OCI-LY7 (cell line): ENCODE measurements at regions not wholly inside any gene's neighbourhood (a gene's known extent, or its start where the extent isn't known, plus 50 kb on each side); places are given as distances from the start of the nearest gene placed in this dataset.

Experiments
- BruUV-seq: library from RNA; stranded (reverse); fragments of 400-500 nt; replicated peaks from 2 replicates; lab custom pipeline; 2021; lab: Mats Ljungman, UMichigan
- CTCF ChIA-PET: fragments of 300-600 bp; sonication (Branson Sonifier 250); formaldehyde crosslinking; loops from one replicate; lab custom pipeline; 2022; ENCODE audit warnings: antibody characterized with exemption; ENCODE audit not compliant: unreplicated experiment; lab: Charles Lee
- POLR2A ChIA-PET: fragments of 300-600 bp; sonication (Branson Sonifier 250); formaldehyde crosslinking; loops from one replicate; lab custom pipeline; 2022; ENCODE audit warnings: antibody characterized with exemption; lab: Charles Lee
- DNase-seq: peaks from one replicate; pipeline ENCODE4 v3.0.0-alpha.2; 2015; ENCODE audit warnings: low spot score
- H2AFZ ChIP-seq: fragments of 200-600 bp; sonication (generic), shearing (Covaris generic); 2 replicates; pipeline ENCODE4 v1.6.1; 2014; ENCODE audit warnings: mild to moderate bottlenecking, antibody characterized with exemption, low read length, moderate library complexity
- H3K27ac ChIP-seq: fragments of 200-600 bp; sonication (generic); 2 replicates; pipeline ENCODE4 v1.5.1; 2014; ENCODE audit warnings: mixed run types, low read depth, mild to moderate bottlenecking, moderate library complexity, low read length, inconsistent platforms; ENCODE audit not compliant: poor library complexity, severe bottlenecking
- H3K36me3 ChIP-seq: fragments of 200-600 bp; sonication (generic); 2 replicates; pipeline ENCODE4 v1.6.1; 2014; ENCODE audit warnings: mild to moderate bottlenecking, antibody characterized with exemption, low read length, moderate library complexity, mixed read lengths; ENCODE audit not compliant: insufficient read depth
- H3K4me1 ChIP-seq: fragments of 200-600 bp; sonication (generic); 2 replicates; pipeline ENCODE4 v1.5.1; 2014; ENCODE audit warnings: mild to moderate bottlenecking, low read length; ENCODE audit not compliant: insufficient read depth, poor library complexity, severe bottlenecking
- H3K4me2 ChIP-seq: fragments of 200-600 bp; sonication (generic); 2 replicates; pipeline ENCODE4 v1.6.1; 2014; ENCODE audit warnings: mild to moderate bottlenecking, low read length
- H3K4me3 ChIP-seq: fragments of 200-600 bp; sonication (generic); 2 replicates; pipeline ENCODE4 v1.5.1; 2014; ENCODE audit warnings: mild to moderate bottlenecking, low read depth, low read length; ENCODE audit not compliant: poor library complexity, severe bottlenecking
- H3K79me2 ChIP-seq: fragments of 200-600 bp; sonication (generic); 2 replicates; pipeline ENCODE4 v1.6.1; 2016; ENCODE audit warnings: low read depth, mild to moderate bottlenecking, low read length, moderate library complexity, mixed read lengths; ENCODE audit not compliant: insufficient read depth
- H3K9me2 ChIP-seq: fragments of 200-600 bp; sonication (generic); 2 replicates; pipeline ENCODE4 v1.6.1; 2016; ENCODE audit warnings: mild to moderate bottlenecking, low read length, mixed read lengths; ENCODE audit not compliant: insufficient read depth
- H3K9me3 ChIP-seq: fragments of 200-600 bp; sonication (generic); 2 replicates; pipeline ENCODE4 v1.6.1; 2014; ENCODE audit warnings: mild to moderate bottlenecking, mixed run types, low read length, mixed read lengths
- H4K20me1 ChIP-seq: fragments of 200-600 bp; sonication (generic); 2 replicates; pipeline ENCODE4 v1.6.1; 2014; ENCODE audit warnings: mild to moderate bottlenecking, antibody characterized with exemption, low read length, moderate library complexity, mixed read lengths; ENCODE audit not compliant: insufficient read depth
- EZH2phosphoT487 ChIP-seq: fragments of 200-600 bp; sonication (generic); IDR thresholded peaks from 2 replicates; pipeline ENCODE4 v1.6.1; 2018; ENCODE audit warnings: low read depth, borderline replicate concordance, mild to moderate bottlenecking, mixed run types, antibody characterized with exemption, low read length, moderate library complexity, mixed read lengths
- intact Hi-C: fragments of 100-400 bp; cut with micrococcal nuclease; formaldehyde crosslinking; loops from one replicate; pipeline ENCODE4 v1.10.0; 2022; ENCODE audit not compliant: unreplicated experiment
- TF ChIP-seq, protein P1 (sequence below): fragments of 200-600 bp; sonication (generic); conservative IDR thresholded peaks from 2 replicates; pipeline ENCODE4 v1.5.1; 2014; ENCODE audit warnings: mild to moderate bottlenecking, antibody characterized with exemption, low read length, moderate library complexity, mixed read lengths

- Histone ChIP-seq H3K27ac (no peak overlapping the region), H3K9me2 (no peaks in the 10 kb centered on the region), H3K36me3 (no peaks in the 10 kb centered on the region), H3K4me3 (no peak overlapping the region), H3K4me2 (no peak overlapping the region), H2AFZ (no peak overlapping the region), H4K20me1 (no peaks in the 10 kb centered on the region), H3K4me1 (no peaks in the 10 kb centered on the region), H3K9me3 (no peaks in the 10 kb centered on the region), H3K79me2 (no peaks in the 10 kb centered on the region)
- no TSS peak for BruUV-seq
- ChIA-PET CTCF (no interaction called here), POLR2A (interaction anchor here (0.6 kb wide), 1 partner anchor 655 kb away, joined by 3 read pairs; no protein-coding TSS in a partner anchor)
- DNase-seq, result no peak
- intact Hi-C loops, result no loop called here
- TF ChIP-seq, protein P1, sequence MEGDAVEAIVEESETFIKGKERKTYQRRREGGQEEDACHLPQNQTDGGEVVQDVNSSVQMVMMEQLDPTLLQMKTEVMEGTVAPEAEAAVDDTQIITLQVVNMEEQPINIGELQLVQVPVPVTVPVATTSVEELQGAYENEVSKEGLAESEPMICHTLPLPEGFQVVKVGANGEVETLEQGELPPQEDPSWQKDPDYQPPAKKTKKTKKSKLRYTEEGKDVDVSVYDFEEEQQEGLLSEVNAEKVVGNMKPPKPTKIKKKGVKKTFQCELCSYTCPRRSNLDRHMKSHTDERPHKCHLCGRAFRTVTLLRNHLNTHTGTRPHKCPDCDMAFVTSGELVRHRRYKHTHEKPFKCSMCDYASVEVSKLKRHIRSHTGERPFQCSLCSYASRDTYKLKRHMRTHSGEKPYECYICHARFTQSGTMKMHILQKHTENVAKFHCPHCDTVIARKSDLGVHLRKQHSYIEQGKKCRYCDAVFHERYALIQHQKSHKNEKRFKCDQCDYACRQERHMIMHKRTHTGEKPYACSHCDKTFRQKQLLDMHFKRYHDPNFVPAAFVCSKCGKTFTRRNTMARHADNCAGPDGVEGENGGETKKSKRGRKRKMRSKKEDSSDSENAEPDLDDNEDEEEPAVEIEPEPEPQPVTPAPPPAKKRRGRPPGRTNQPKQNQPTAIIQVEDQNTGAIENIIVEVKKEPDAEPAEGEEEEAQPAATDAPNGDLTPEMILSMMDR, result no peak
- no peak for TF ChIP-seq EZH2phosphoT487
Measured at GRCh38 chr7:9870674-9871073, 1103.0 kb upstream of the PHF14 start.

GRCh38 chr7:9874182-9874581, 1099.5 kb upstream of the PHF14 start:
- TF ChIP-seq EZH2phosphoT487, result no peak
- TF ChIP-seq, protein P1, result no peak
- CTCF ChIA-PET, result no interaction called here
- intact Hi-C loops, result no loop called here

GRCh38 chr7:9876053-9876452, 1097.6 kb upstream of the PHF14 start:
- DNase-seq, result no peak

More at GRCh38 chr7:9874182-9874581, 1099.5 kb upstream of the PHF14 start:
- H3K36me3 ChIP-seq, result no peaks in the 10 kb centered on the region
- H3K4me1 ChIP-seq, result no peaks in the 10 kb centered on the region
- no peaks in the 10 kb centered on the region for H3K9me2 ChIP-seq
- no peak overlapping the region for H3K4me2 ChIP-seq
- no TSS peak for BruUV-seq
- no peaks in the 10 kb centered on the region for H3K9me3 ChIP-seq
- H3K79me2 ChIP-seq, result no peaks in the 10 kb centered on the region
- no peak overlapping the region for H2AFZ ChIP-seq
- no peaks in the 10 kb centered on the region for H4K20me1 ChIP-seq
- no peak for DNase-seq
- no peak overlapping the region for H3K27ac ChIP-seq
- POLR2A ChIA-PET, result interaction anchor here (1.2 kb wide), 1 partner anchor 15 kb away, joined by 3 read pairs; no protein-coding TSS in a partner anchor
- H3K4me3 ChIP-seq, result no peak overlapping the region

More at GRCh38 chr7:9876053-9876452, 1097.6 kb upstream of the PHF14 start:
- no TSS peak for BruUV-seq
- intact Hi-C loops, result no loop called here
- Histone ChIP-seq H3K4me2 (no peak overlapping the region), H3K4me3 (no peak overlapping the region), H3K27ac (no peak overlapping the region), H3K36me3 (no peaks in the 10 kb centered on the region), H4K20me1 (no peaks in the 10 kb centered on the region), H3K9me2 (no peaks in the 10 kb centered on the region), H2AFZ (no peak overlapping the region), H3K79me2 (no peaks in the 10 kb centered on the region), H3K4me1 (no peaks in the 10 kb centered on the region), H3K9me3 (no peaks in the 10 kb centered on the region)
- POLR2A ChIA-PET, result interaction anchor here (0.5 kb wide), 1 partner anchor 977 kb away, joined by 4 read pairs; no protein-coding TSS in a partner anchor
- TF ChIP-seq, protein P1, result no peak
- TF ChIP-seq EZH2phosphoT487, result no peak
- CTCF ChIA-PET, result no interaction called here
